D341Med (cell line): ENCODE measurements at regions not wholly inside any gene's neighbourhood (a gene's known extent, or its start where the extent isn't known, plus 50 kb on each side); places are given as distances from the start of the nearest gene placed in this dataset.

Experiments
- DNase-seq: peaks from one replicate; pipeline ENCODE4 v3.0.0; 2012; ENCODE audit warnings: low spot score

DNA sequence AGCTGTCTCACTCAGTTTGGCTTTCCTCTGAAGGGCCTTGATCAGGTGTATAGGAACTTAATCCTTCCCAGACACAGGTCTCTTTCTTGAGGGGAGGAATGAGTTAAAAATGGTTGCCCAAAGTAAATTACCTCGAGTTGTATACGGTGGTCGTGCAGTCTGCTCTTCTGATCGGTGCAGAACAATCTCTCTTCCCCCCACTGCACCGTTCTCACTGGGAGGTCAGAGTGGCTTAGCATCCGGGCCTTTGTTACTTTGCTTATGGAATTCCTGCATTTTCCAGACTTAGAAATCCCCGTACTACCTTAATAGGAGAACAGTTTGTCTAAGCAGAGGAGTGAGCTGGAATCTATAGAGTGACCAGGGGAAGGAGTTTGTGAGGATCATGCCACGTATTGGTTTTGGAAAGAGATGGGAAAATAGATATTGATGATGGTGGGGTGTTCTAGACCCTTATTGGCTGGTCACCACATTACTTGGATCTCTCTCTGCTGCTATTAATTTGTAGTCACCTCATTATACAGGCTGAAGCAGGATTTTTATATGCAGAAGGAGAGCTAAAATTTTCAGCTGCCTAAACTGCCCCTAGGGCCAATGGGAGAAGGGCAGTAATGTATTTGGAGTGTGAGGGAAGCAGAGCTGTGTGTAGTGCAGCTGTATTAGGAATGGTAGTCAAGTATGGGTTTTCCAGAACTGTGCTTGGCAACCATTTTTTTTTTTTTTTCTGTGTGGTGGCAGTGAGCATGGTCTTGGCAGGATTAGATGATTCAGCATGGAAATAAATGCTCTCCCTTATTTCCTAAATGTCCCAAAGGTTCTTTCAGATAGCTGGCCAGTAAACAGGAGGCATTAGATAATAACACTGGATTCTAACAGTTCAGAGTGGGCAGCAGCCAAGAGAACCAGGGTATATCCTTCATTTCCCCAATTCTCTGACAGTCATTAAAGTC is 81.5 kb downstream of the NDUFS5 start:
- no peak for DNase-seq

DNA sequence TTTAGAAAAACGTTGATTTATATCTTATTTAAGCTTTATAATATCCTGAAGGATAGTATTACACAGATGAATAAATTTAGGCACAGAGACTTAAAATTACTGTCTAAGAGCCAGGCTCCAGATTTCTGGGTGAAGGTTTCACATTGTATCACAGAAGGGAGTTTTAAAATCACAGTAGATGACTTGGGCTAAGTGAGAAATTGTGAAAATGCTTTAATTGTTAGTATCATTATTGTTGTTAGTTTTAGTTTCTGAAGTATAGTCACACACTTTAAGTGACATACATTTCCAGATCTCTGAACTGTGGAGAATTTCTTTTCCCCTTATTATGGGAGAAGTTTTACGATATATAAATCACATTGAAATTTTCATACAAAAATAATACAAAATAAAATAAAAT is 83.5 kb downstream of the NDUFS5 start:
- no peak for DNase-seq

DNA sequence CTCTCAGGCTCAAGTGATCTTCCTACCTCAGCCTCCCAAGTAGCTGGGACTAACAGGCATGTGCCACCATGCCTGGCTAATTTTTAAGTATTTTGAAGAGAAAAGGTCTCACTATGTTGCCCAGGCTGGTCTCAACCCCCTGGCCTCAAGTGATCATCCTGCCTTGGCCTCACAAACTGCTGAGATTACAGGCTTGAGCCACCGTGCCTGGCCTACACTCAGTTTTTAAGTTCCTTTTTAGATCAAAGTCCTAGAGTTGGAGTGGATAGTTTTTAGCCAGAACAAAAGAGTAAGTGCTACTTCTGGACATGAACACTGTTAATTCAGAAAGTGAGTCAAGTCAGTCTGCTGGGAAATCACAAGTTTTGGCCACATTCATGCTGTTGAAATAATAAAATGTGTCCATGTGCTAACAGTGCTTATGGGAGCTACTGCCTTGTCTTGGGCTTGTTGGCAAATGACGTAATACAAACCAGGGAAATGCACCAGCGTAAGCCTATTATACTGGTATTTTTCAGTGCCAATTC is 84.2 kb downstream of the NDUFS5 start:
- no peak for DNase-seq

DNA sequence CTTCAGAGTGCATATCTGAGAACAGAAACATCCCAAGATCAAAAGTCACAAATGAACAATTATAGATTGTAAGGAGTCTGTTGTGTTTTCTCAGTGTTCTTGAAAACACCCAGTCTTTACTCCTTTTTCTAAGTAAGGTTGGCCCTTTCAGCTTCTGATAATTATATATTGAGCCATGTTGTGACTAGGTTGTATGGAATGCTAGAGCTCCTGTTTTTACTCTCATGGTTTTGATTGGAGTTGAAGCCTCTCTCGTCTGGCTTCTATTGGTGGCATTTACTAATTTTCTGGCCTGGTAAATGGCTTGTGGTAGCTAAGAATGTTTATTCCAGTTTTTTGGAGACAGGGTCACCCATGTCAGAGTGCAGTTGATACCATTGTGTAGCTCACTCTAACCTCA is 84.7 kb downstream of the NDUFS5 start:
- DNase-seq: no peak

DNA sequence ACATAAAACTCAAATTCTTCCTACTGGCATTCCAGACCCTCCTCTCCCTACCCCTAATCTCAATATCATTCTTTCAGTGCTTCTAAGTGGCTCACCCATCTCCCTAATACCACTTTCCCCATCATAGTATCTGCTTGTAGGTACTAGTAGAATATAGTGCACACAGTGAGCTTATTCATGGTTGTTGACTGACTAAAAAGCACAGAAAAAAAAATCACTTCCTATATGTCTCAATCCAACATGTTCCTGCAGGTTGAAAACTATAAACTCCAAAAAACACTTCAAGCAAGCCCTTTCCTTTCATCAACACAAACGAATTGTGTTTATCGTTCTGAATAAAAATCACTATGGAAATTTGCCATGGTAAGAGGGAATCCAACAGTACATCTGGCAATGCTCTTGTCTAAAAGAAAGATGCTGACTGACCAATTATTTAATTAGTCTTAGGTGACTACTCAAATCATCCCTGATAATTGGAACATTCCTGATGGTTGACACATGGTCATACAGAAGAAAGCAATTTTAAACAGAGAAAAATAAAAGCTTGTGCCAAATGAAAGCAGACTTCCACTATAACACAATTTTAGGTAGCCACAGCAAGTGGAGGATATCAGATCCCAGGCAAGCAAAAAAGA is 87.1 kb downstream of the NDUFS5 start:
- no peak for DNase-seq

DNA sequence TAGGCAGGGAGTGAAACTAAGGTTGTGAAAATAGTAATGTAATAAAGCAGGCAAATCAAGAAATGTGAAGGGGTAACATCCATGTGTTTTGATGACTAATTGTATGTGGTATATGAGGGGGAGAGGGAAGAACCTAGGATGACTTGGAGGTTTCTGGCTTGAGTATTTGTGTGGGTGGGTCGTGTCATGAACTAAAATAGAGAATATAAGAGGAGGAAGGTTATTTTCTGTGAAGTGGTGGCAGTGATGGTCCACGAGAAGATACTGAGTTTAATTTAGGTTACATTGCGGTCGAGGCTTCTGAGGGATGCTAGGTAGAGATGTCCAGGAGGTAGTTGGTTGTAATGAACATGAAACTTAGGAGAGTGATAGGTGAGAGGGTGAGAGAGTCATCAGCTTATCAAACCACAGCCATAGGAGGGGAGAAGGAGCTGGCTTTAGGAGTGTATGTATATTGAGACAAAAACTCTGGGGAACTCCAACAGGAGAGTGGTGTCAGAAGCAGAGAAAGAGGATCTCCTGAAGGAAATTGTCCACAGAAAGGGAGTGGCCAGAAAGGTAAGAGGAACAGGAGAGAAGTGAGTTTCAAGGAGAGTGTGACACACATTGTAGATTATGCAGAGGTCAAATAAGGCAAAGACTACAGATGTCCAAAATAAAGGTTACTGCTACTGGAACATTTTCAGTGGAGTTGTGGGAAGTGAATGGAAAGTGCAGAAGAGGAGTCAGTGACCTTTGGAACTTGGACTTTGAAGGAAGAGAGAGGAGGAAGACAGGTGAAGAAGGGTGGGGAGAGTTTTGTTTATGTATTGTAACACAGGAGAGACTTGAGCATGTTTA is 89.0 kb upstream of the MACF1 start:
- no peak for DNase-seq

DNA sequence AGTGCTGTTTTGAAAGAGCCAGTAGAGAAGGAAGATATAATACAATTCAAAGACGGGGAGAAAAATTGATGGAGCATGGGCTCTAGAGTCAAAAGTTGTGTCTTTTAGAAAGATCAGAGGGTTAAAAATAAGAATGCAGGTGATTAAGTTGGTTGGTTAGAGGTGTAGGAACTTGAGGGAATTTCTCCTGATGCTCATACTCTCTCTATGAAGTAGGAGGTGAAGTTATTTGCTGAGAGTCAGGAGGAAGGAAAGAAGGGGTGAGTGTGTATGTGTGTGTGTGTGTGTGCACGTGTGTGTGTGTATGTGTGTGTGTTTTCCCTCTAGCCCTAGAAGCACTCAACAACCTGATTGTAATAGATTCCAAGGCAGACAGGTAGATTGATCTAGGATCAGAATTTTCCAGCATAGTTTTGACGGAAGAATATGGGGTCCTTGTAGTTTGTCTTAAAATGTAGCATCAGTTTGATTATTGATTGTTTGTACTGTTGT is 88.3 kb upstream of the MACF1 start:
- no peak for DNase-seq

DNA sequence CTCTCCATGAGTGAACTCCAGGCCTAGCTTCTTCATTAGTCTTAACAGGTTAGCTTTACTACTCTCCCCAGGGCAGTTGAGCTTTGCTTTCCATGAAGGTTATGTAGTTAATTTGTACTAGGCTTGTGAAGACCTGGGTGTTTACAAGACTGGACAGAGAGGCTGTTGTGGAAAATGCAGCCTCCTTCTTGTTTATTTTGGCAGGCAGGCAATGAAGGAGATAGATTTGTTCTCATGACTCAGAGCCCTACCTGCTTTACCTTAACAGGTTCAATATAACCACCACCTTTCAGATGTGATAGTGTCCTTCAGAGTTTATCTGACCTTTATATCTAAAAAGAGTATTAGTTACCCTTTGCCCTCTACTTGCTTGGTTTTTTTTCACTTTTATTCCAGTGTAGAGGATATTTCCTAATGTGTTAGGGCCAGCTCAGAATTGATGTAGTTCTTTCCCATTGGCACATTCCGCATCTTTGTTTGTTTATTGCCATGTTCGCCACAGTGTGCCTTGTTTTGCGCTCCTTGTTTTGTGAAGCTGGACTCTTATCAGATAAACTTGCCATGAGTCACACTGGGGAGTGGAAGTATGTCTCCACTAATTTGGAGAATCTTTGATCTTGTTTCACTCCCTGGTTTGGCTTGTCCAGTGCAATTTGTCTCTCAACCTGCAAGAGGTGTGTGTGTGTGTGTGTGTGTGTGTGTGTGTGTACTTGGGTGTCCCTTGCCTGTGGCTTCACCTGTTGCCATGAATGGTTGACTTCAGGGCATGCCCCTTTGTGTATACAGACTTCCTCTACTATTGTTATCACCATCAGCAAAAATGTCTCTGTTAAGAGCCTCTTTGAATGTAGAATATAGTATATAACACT is 87.4 kb upstream of the MACF1 start:
- DNase-seq: no peak

DNA sequence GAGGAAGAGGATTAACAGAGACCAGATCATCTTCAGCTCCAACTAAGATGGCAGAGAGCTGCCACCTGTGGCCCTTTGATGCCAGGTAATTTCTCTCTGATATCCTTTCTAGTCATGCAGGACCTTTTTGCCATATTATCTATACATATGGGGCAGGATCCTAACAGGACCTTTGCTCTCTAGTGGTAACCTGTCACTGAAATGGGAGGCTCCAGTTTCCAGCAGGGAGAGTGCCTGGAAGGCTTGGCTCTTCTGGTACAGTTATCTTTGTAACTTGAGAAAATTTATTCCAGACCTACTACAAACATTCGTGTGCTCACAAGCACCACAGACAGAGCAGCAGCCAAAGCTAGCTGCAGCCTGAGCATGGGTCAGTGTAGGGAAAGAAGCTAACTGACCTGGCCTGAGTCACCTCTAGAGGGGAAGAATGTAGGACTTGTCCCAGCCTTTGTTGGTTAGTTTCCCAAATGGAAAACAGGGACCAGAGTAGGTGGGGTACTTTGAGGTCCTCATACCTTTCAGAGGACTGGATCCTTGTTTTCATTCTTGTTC is 86.5 kb upstream of the MACF1 start:
- no peak for DNase-seq

DNA sequence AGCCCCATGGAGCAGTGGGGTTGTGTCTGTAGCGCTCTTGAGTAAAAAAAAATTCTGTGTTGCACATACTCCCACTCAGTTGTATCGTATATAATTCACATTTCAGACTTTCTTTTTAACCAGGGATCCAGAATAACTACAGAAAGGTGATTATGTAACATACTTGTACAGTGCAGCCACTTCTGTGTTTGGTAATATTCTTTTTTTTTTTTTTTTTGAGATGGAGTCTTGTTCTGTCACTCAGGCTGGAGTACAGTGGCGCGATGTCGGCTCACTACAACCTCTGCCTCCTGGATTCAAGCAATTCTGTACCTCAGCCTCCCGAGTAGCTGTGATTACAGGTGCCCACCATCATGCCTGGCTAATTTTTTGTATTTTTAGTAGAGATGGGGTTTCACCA is 82.4 kb upstream of the MACF1 start:
- DNase-seq: no peak

DNA sequence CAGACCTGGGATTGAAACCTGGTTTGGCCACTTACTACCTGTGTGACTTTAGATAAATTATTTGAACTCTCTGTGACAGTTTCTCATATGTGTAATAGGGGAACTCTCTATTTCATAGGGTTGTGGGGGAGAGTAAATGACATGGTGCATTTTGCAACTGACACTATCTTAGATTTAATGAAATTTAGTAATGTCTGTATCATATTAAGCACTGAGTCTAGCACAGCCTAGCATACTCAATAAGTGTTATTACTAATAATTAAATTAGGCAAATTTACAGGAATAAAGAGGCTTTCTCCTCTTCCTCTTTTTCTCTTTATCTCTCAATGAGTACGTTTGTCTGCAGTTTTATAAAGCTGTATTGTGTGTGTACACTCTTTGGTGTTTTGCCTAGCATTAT is 80.2 kb upstream of the MACF1 start:
- no peak for DNase-seq

DNA sequence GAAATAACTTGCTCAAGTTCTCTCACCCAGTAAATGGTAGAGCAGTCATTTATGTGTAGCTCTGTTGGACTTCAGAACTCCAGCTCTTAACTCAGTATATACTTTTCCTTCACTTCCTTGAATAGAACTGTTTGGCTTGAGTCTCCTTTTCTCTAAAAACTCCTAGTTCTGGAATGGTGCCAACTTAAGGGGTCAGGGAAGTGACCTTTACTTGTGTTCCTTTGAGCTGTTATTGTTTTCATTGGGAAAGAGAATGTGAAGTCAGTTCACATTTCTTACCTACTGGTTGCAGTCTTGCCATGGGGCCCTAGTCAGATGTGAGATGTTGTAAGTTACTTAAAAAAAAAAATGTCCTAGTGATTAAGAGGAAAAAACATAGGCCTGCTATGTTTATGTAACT is 77.0 kb upstream of the MACF1 start:
- no peak for DNase-seq

DNA sequence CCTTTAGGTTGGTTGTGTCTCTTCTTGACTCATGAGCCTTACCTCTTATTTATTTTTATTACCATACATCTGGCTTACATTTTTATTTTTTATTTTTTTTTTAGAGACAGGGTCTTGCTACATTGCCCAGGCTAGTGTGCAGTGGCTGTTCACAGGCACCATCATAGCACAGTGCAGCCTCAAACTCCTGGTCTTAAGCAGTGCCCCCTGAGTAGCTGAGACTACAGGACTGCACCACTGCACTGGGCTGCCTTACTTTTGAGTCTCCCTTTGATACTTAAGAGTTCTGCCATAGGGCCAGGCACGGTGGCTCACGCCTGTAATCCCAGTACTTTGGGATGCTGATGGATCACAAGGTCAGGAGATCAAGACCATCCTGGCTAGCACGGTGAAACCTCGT is 76.4 kb upstream of the MACF1 start:
- DNase-seq: no peak

DNA sequence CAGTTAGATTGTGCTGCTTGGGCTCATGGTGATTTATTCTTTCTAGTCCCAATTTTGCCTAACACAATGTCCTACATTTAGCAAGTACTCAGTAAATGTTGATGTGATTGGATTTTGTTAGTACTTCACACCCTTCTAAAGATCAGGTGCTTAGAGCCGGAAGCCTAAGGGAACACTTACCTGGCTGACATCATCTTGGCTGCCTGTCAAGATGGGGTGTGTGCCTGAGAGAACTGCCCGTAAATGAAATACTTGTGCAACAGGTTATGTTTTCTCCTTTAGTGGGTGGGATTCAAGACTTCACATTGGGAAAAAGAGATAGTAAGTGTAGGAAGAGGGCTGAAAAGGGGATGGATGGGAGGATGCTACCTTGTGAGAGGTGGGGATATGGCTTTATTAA is 75.5 kb upstream of the MACF1 start:
- DNase-seq: no peak

DNA sequence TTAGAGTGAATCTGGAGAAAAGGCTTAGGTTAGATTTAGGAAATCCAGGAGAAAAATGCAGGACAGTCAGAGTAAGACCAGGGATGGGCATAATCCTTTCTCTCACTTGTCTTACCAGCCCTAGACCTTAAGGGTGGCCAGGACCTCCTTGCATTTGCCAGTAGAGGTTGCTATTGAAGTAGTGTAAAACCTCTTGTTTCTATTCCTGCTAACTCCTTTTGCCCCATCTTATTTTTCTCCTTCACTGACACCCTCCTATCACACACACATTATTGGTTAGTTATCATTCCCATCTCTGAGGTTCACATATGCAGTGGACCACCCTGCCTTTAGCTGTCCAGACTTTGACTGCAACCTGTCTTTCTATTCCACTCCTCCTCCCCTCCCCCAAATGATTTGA is 75.0 kb upstream of the MACF1 start:
- DNase-seq: peak; percentile 41

DNA sequence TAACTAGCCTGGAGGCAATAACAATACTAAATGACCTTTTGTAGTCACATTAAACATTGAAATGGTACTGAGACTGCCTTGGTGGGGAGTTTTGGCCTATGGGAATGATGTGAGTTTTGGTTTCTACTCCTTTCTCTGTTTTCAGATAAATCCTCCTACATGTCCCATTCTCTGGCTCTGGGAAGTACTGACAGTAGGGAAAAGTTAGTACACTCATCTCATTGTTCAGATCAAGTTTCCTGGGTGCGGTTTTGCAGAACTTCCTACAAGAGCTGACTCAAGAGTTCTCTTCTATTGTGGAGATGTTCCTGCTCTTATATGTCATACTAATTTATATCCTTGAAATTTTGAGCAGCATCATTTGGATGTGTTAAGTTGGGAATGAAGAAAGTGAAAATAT is 74.2 kb upstream of the MACF1 start:
- no peak for DNase-seq

DNA sequence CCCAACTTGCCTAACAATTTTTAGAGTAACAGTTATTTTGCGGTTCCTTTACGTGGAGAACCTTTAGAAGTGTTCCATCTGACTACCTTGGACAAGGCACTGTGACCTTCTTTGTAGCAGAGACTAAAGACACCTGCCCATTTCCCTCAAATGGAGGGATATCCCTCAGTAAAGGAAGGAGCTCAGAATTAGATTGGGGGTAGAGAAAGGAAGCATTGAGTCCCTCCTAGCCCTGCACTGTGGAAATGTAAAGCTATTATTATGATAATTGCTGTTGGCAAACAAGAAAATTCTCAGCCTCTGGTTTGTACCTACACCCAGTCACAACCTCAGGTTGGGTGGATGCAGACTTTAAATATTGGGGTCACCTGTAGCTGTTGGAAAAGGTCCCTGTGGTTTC is 72.6 kb upstream of the MACF1 start:
- DNase-seq: no peak

DNA sequence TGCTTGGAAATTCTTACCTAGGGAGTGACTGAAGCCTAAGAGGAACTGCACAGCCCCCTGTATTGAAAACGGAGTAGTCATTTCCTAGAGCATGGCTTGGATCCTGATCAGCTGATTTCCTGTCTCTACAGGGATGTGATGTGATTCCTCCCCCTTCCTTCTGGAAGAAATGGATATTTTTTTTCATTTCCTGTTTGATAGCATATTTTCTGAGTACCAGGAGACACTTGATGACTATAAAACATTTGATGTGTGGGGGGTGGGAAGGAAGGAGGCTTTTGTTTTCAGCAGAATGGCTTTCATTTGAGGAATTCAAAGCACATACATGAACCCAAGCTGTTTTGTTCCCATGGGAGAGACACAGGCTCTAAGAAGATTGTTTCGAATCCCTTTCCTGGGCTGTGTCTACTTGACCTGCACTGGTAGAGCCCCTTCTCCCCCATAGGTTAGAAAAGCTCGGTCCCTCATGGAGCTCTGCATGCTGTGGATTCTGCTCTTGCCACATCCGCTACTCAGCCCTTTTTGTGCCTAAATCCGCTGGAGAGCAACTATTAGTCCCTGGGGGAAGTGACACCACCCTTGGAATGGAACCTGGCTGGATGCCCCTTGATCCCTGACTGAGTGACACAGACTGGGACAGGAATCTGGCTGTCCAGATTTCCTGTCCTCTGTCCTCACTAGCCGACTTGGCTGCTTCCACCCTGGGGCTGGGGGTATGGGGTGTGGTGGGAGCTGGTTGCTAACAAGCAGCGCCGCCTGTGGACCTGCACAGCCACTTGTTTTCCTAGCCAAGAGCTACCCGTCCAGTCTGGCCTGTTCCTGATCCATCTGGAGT is 71.8 kb upstream of the MACF1 start:
- peak; percentile 69 for DNase-seq

DNA sequence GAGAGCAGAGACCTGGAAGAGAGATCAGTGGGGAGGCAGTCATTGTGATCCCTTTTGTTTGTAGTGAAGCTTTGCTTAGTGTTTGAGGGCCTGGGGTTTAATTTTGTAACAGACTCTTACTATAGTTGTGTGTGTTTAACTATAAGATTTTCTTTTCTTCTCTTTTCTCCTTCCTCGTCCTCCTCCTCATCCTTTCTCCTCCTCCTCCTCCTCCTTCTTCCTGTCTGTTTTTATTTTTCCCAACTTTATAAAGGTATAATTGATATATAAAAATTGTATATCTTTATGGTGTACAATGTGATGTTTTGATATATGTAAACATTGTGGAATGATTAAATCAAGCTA is 71.2 kb upstream of the MACF1 start:
- DNase-seq: no peak

DNA sequence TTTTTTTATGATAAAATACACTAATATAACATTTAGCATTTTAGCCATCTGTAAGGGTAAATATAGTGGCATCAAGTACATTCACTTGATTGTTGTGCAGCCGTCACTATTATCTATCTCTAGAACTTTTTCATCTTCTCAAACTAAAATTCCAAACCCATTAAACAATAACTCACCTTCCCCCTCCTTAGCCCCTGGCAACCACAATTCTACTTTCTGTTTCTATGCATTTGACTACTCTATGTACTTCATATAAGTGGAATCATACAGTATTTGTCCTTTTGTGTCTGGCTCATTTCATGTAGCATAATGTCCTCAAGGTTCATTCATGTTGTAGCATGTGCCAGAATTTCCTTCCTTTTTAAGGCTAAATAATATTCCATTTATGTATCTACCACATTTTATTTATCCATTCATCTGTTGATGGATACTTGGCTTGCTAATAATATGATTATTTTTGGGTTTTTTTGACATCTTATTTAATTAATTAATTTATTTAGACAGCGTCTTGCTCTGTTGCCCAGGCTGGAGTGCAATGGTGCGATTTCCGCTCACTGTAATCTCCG is 69.6 kb upstream of the MACF1 start:
- no peak for DNase-seq
